A673 (cell line): ENCODE measurements at regions not wholly inside any gene's neighbourhood (a gene's known extent, or its start where the extent isn't known, plus 50 kb on each side); places are given as distances from the start of the nearest gene placed in this dataset.

Source experiments
- BruUV-seq: library from RNA; stranded (reverse); fragments of 400-500 nt; replicated peaks from 2 replicates; lab custom pipeline; 2021; lab: Mats Ljungman, UMichigan
- CTCF ChIA-PET: fragments of 300-600 bp; sonication (Branson Sonifier 250); formaldehyde crosslinking; loops from one replicate; lab custom pipeline; 2022; ENCODE audit warnings: antibody characterized with exemption; lab: Charles Lee
- POLR2A ChIA-PET: fragments of 300-600 bp; sonication (Branson Sonifier 250); formaldehyde crosslinking; loops from one replicate; lab custom pipeline; 2022; ENCODE audit warnings: antibody characterized with exemption; ENCODE audit not compliant: low non-redundant PET; lab: Charles Lee
- DNase-seq: peaks from one replicate; pipeline ENCODE4 v3.0.0-alpha.2; 2015; ENCODE audit warnings: low spot score
- H3K27ac ChIP-seq: fragments of 200-600 bp; sonication (generic); 2 replicates; pipeline ENCODE4 v1.5.1; 2016; ENCODE audit warnings: mixed run types, low read depth, mild to moderate bottlenecking, mixed read lengths, antibody characterized with exemption, low read length; ENCODE audit not compliant: poor library complexity, severe bottlenecking
- H3K27me3 ChIP-seq: fragments of 200-600 bp; sonication (generic); replicated peaks from 2 replicates; pipeline ENCODE4 v1.6.1; 2017; ENCODE audit warnings: mixed run types, low read depth, mild to moderate bottlenecking, mixed read lengths, antibody characterized with exemption, low read length; ENCODE audit not compliant: insufficient read depth, poor library complexity
- H3K36me3 ChIP-seq: fragments of 200-600 bp; sonication (generic); 2 replicates; pipeline ENCODE4 v1.6.1; 2016; ENCODE audit warnings: mixed run types, mild to moderate bottlenecking, mixed read lengths, antibody characterized with exemption, low read length; ENCODE audit not compliant: insufficient read depth, poor library complexity, severe bottlenecking
- H3K4me1 ChIP-seq: fragments of 200-600 bp; sonication (generic); 2 replicates; pipeline ENCODE4 v1.6.1; 2017; ENCODE audit warnings: mixed run types, mild to moderate bottlenecking, mixed read lengths, antibody characterized with exemption, low read length; ENCODE audit not compliant: insufficient read depth, poor library complexity, severe bottlenecking
- H3K4me3 ChIP-seq: fragments of 200-600 bp; sonication (generic); 2 replicates; pipeline ENCODE4 v1.5.1; 2016; ENCODE audit warnings: low read depth, mixed run types, mild to moderate bottlenecking, mixed read lengths, low read length; ENCODE audit not compliant: poor library complexity, severe bottlenecking
- H3K9me3 ChIP-seq: fragments of 200-600 bp; sonication (generic); 2 replicates; pipeline ENCODE4 v1.6.1; 2016; ENCODE audit warnings: mixed run types, low read depth, mild to moderate bottlenecking, mixed read lengths, antibody characterized with exemption, low read length; ENCODE audit not compliant: poor library complexity, severe bottlenecking
- EZH2 ChIP-seq: fragments of 200-600 bp; sonication (generic); IDR thresholded peaks from 2 replicates; pipeline ENCODE4 v1.6.1; 2017; ENCODE audit warnings: borderline replicate concordance, low read depth, mild to moderate bottlenecking, mixed read lengths, antibody characterized with exemption, low read length; ENCODE audit not compliant: poor library complexity, severe bottlenecking
- intact Hi-C: fragments of 100-400 bp; cut with micrococcal nuclease; formaldehyde crosslinking; loops from one replicate; pipeline ENCODE4 v1.10.0; 2022; ENCODE audit not compliant: unreplicated experiment
- TF ChIP-seq, protein P1 (sequence below): fragments of 300-800, 200-600 bp; sonication (generic); conservative IDR thresholded peaks from 2 replicates; pipeline ENCODE4 v1.5.1; 2017; ENCODE audit warnings: low read depth, mild to moderate bottlenecking, antibody characterized with exemption, low read length, moderate library complexity, mixed read lengths

- DNase-seq = no peak
- Histone ChIP-seq H3K4me1 (no peaks in the 10 kb centered on the region), H3K36me3 (no peaks in the 10 kb centered on the region), H3K27ac (no peak overlapping the region), H3K4me3 (no peak overlapping the region), H3K9me3 (no peaks in the 10 kb centered on the region), H3K27me3 (no peaks in the 10 kb centered on the region)
- ChIA-PET POLR2A (no interaction called here), CTCF (no interaction called here)
- TF ChIP-seq, protein P1, sequence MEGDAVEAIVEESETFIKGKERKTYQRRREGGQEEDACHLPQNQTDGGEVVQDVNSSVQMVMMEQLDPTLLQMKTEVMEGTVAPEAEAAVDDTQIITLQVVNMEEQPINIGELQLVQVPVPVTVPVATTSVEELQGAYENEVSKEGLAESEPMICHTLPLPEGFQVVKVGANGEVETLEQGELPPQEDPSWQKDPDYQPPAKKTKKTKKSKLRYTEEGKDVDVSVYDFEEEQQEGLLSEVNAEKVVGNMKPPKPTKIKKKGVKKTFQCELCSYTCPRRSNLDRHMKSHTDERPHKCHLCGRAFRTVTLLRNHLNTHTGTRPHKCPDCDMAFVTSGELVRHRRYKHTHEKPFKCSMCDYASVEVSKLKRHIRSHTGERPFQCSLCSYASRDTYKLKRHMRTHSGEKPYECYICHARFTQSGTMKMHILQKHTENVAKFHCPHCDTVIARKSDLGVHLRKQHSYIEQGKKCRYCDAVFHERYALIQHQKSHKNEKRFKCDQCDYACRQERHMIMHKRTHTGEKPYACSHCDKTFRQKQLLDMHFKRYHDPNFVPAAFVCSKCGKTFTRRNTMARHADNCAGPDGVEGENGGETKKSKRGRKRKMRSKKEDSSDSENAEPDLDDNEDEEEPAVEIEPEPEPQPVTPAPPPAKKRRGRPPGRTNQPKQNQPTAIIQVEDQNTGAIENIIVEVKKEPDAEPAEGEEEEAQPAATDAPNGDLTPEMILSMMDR = no peak
- no peak for TF ChIP-seq EZH2
- no TSS peak for BruUV-seq
- intact Hi-C loops = no loop called here
Measured at GRCh38 chr4:55018521-55018920, 106.9 kb downstream of the KDR start.

GRCh38 chr4:55017406-55017805, 108.0 kb downstream of the KDR start:
- no peaks in the 10 kb centered on the region for H3K27me3 ChIP-seq
- H3K27ac ChIP-seq = no peak overlapping the region
- no peak overlapping the region for H3K4me3 ChIP-seq
- H3K36me3 ChIP-seq = no peaks in the 10 kb centered on the region
- intact Hi-C loops = no loop called here
- no peak for DNase-seq
- TF ChIP-seq, protein P1 = no peak
- no peak for TF ChIP-seq EZH2
- H3K4me1 ChIP-seq = no peaks in the 10 kb centered on the region
- no peaks in the 10 kb centered on the region for H3K9me3 ChIP-seq
- BruUV-seq = no TSS peak
- ChIA-PET POLR2A (interaction anchor here (0.7 kb wide), 1 partner anchor 1851 kb away, joined by 4 read pairs; no protein-coding TSS in a partner anchor), CTCF (no interaction called here)

DNA sequence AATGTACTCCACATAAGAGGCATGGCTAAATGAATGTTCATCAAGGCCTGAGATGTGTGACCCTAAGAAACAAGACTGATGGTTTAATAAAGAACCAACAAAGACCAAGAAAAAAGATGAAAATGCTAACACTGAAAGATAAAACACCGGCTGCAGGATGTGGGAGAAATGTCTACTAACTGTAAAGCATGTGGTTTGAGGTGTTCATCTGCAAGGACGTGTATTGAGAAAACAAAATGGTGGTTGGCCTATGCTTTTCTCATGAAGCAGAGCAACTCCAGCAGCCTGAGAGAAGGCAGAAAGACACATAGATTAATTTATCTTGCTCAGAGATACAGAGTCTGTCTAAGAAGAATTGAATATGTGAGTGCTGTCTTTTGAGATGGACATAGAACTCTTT, 109.3 kb downstream of the KDR start:
- intact Hi-C loops = no loop called here
- H3K36me3 ChIP-seq = no peaks in the 10 kb centered on the region
- H3K9me3 ChIP-seq = no peaks in the 10 kb centered on the region
- no peak overlapping the region for H3K27ac ChIP-seq
- TF ChIP-seq, protein P1 = no peak
- TF ChIP-seq EZH2 = no peak
- CTCF ChIA-PET = no interaction called here
- no peaks in the 10 kb centered on the region for H3K27me3 ChIP-seq
- POLR2A ChIA-PET = no interaction called here
- DNase-seq = no peak
- H3K4me1 ChIP-seq = no peaks in the 10 kb centered on the region
- BruUV-seq = no TSS peak
- H3K4me3 ChIP-seq = no peak overlapping the region
